CD8-positive, alpha-beta memory T cell (primary cell): ENCODE measurements at regions not wholly inside any gene's neighbourhood (a gene's known extent, or its start where the extent isn't known, plus 50 kb on each side); places are given as distances from the start of the nearest gene placed in this dataset.
"Not testable (repeated sequence)": the region's sequence is repeated elsewhere in the genome, so short reads cannot be mapped to it uniquely, and the experiment has no call there.

Experiments used
- CTCF ChIA-PET: fragments of 350-600 bp; sonication (Branson Sonifier 250); formaldehyde crosslinking; loops from one replicate; lab custom pipeline; 2021; ENCODE audit warnings: antibody characterized with exemption; lab: Charles Lee
- POLR2A ChIA-PET: fragments of 350-600 bp; sonication (Branson Sonifier 250); formaldehyde crosslinking; loops from one replicate; lab custom pipeline; 2021; ENCODE audit warnings: antibody characterized with exemption; lab: Charles Lee
- DNase-seq, 5 donors: peaks; one replicate each; pipeline versions ENCODE4 v3.0.0 to v3.0.0-alpha.2; 2020 to 2022; ENCODE audit warnings: mixed read lengths in 1 of 5
- H3K27ac ChIP-seq: one replicate; pipeline ENCODE4 v1.7.0; 2013; ENCODE audit warnings: low read depth, mild to moderate bottlenecking, low read length, moderate library complexity
- H3K27me3 ChIP-seq: 2 replicates; pipeline ENCODE4 v1.7.0; 2013; ENCODE audit warnings: low read length, mild to moderate bottlenecking; ENCODE audit not compliant: insufficient read depth, poor library complexity, severe bottlenecking
- H3K36me3 ChIP-seq: 2 replicates; pipeline ENCODE4 v1.7.0; 2013; ENCODE audit warnings: mild to moderate bottlenecking, low read length, moderate library complexity; ENCODE audit not compliant: insufficient read depth
- H3K4me1 ChIP-seq: 2 replicates; pipeline ENCODE4 v1.7.0; 2013; ENCODE audit warnings: mild to moderate bottlenecking, low read length, moderate library complexity; ENCODE audit not compliant: insufficient read depth
- H3K4me3 ChIP-seq: 2 replicates; pipeline ENCODE4 v1.7.0; 2013; ENCODE audit warnings: mild to moderate bottlenecking, low read length
- H3K9me3 ChIP-seq: 2 replicates; pipeline ENCODE4 v1.7.0; 2013; ENCODE audit warnings: mild to moderate bottlenecking, low read length
- H3K27ac Mint-ChIP-seq, 8 donors: one replicate each; pipeline ENCODE4 v1.8.0; 2020 to 2021; ENCODE audit warnings: mixed read lengths in 8 of 8, mild to moderate bottlenecking in 6 of 8, inconsistent platforms in 3 of 8, moderate library complexity in 3 of 8
- H3K27me3 Mint-ChIP-seq, 2 donors: one replicate each; pipeline ENCODE4 v1.8.0; 2020 to 2021; ENCODE audit warnings: mixed read lengths in 2 of 2, mild to moderate bottlenecking in 1 of 2, moderate library complexity in 1 of 2
- H3K36me3 Mint-ChIP-seq, 3 donors: one replicate each; pipeline ENCODE4 v1.8.0; 2020 to 2021; ENCODE audit warnings: mixed read lengths in 3 of 3, inconsistent platforms in 1 of 3, mild to moderate bottlenecking in 1 of 3
- H3K4me1 Mint-ChIP-seq, 3 donors: one replicate each; pipeline ENCODE4 v1.8.0; 2020 to 2021; ENCODE audit warnings: mixed read lengths in 3 of 3, inconsistent platforms in 1 of 3, mild to moderate bottlenecking in 1 of 3
- H3K4me3 Mint-ChIP-seq, 7 donors: one replicate each; pipeline ENCODE4 v1.8.0; 2020 to 2021; ENCODE audit warnings: mixed read lengths in 7 of 7, mild to moderate bottlenecking in 6 of 7, moderate library complexity in 4 of 7, inconsistent platforms in 2 of 7
- H3K9me3 Mint-ChIP-seq, 5 donors: one replicate each; pipeline ENCODE4 v1.8.0; 2020 to 2022; ENCODE audit warnings: mixed read lengths in 5 of 5, mild to moderate bottlenecking in 3 of 5, moderate library complexity in 2 of 5, inconsistent platforms in 1 of 5

- no peak overlapping the region for H3K4me3 ChIP-seq
- no peaks in the 10 kb centered on the region for H3K27me3 Mint-ChIP-seq
- H3K9me3 Mint-ChIP-seq, result peaks cover 8 to 27% (median 13%) of the 10 kb centered on the region in 5 donors
- DNase-seq, result no peak
- H3K27ac ChIP-seq, result no peak overlapping the region
- H3K4me1 Mint-ChIP-seq, result no peaks in the 10 kb centered on the region
- ChIA-PET POLR2A (no interaction called here), CTCF (no interaction called here)
- H3K4me1 ChIP-seq, result no peaks in the 10 kb centered on the region
- H3K27me3 ChIP-seq, result no peaks in the 10 kb centered on the region
- H3K9me3 ChIP-seq, result no peaks in the 10 kb centered on the region
- no peaks in the 10 kb centered on the region for H3K36me3 ChIP-seq
- no peak overlapping the region for H3K4me3 Mint-ChIP-seq
- H3K36me3 Mint-ChIP-seq, result no peaks in the 10 kb centered on the region
- no peak overlapping the region for H3K27ac Mint-ChIP-seq
Observed at GRCh38 chr1:106366627-106367319, 689.7 kb upstream of the PRMT6 start.

- ChIA-PET CTCF (no interaction called here), POLR2A (no interaction called here)
- no peak overlapping the region for H3K4me3 Mint-ChIP-seq
- H3K27ac Mint-ChIP-seq, result no peak overlapping the region
- H3K9me3 Mint-ChIP-seq, result peaks cover 6 to 39% (median 10%) of the 10 kb centered on the region in 5 donors
- H3K4me1 ChIP-seq, result no peaks in the 10 kb centered on the region
- H3K4me1 Mint-ChIP-seq, result no peaks in the 10 kb centered on the region
- H3K4me3 ChIP-seq, result no peak overlapping the region
- H3K36me3 Mint-ChIP-seq, result no peaks in the 10 kb centered on the region
- no peaks in the 10 kb centered on the region for H3K36me3 ChIP-seq
- no peaks in the 10 kb centered on the region for H3K27me3 ChIP-seq
- H3K27me3 Mint-ChIP-seq, result no peaks in the 10 kb centered on the region
- H3K27ac ChIP-seq, result no peak overlapping the region
- no peaks in the 10 kb centered on the region for H3K9me3 ChIP-seq
- no peak for DNase-seq
Observed at GRCh38 chr1:106378261-106378660, 678.2 kb upstream of the PRMT6 start.

- CTCF ChIA-PET, result no interaction called here
- Histone ChIP-seq H3K27me3 (no peaks in the 10 kb centered on the region), H3K4me1 (no peaks in the 10 kb centered on the region), H3K36me3 (no peaks in the 10 kb centered on the region), H3K4me3 (no peak overlapping the region), H3K27ac (no peak overlapping the region), H3K9me3 (no peaks in the 10 kb centered on the region)
- Mint-ChIP-seq H3K9me3 (peaks cover 3 to 33% (median 5%) of the 10 kb centered on the region in 5 donors), H3K4me1 (no peaks in the 10 kb centered on the region), H3K4me3 (no peak overlapping the region), H3K27ac (no peak overlapping the region), H3K27me3 (no peaks in the 10 kb centered on the region), H3K36me3 (no peaks in the 10 kb centered on the region)
- no peak for DNase-seq
- POLR2A ChIA-PET, result no interaction called here
Observed at GRCh38 chr1:106380772-106381171, 675.7 kb upstream of the PRMT6 start.

GRCh38 chr1:106389160-106389559 is 667.3 kb upstream of the PRMT6 start:
- H3K9me3 ChIP-seq, H3K4me3 ChIP-seq, H3K27me3 Mint-ChIP-seq, H3K27ac ChIP-seq, CTCF ChIA-PET, H3K36me3 ChIP-seq, H3K27ac Mint-ChIP-seq, DNase-seq, H3K36me3 Mint-ChIP-seq, H3K4me1 ChIP-seq, H3K27me3 ChIP-seq, POLR2A ChIA-PET, H3K4me3 Mint-ChIP-seq, H3K4me1 Mint-ChIP-seq: not testable (repeated sequence)
- peaks cover 7 to 18% (median 14%) of the 10 kb centered on the region in 5 donors for H3K9me3 Mint-ChIP-seq

GRCh38 chr1:106393046-106393445 is 663.4 kb upstream of the PRMT6 start:
- no peaks in the 10 kb centered on the region for H3K36me3 Mint-ChIP-seq
- H3K9me3 Mint-ChIP-seq, result peaks cover 6 to 23% (median 11%) of the 10 kb centered on the region in 5 donors
- no peak for DNase-seq
- H3K27ac ChIP-seq, result no peak overlapping the region
- H3K27me3 ChIP-seq, result no peaks in the 10 kb centered on the region
- POLR2A ChIA-PET, result no interaction called here
- no peaks in the 10 kb centered on the region for H3K4me1 ChIP-seq
- H3K27ac Mint-ChIP-seq, result no peak overlapping the region
- no peaks in the 10 kb centered on the region for H3K9me3 ChIP-seq
- no peaks in the 10 kb centered on the region for H3K27me3 Mint-ChIP-seq
- CTCF ChIA-PET, result no interaction called here
- H3K36me3 ChIP-seq, result no peaks in the 10 kb centered on the region
- no peak overlapping the region for H3K4me3 ChIP-seq
- no peak overlapping the region for H3K4me3 Mint-ChIP-seq
- H3K4me1 Mint-ChIP-seq, result no peaks in the 10 kb centered on the region

GRCh38 chr1:106396020-106396419 is 660.5 kb upstream of the PRMT6 start:
- CTCF ChIA-PET, result no interaction called here
- Histone ChIP-seq H3K27me3 (no peaks in the 10 kb centered on the region), H3K27ac (no peak overlapping the region), H3K9me3 (no peaks in the 10 kb centered on the region), H3K36me3 (no peaks in the 10 kb centered on the region), H3K4me3 (no peak overlapping the region), H3K4me1 (no peaks in the 10 kb centered on the region)
- H3K9me3 Mint-ChIP-seq, result peaks cover 0 to 20% (median 5%) of the 10 kb centered on the region in 5 donors
- H3K27ac Mint-ChIP-seq, result no peak overlapping the region
- H3K36me3 Mint-ChIP-seq, result no peaks in the 10 kb centered on the region
- DNase-seq, result no peak
- H3K4me3 Mint-ChIP-seq, result no peak overlapping the region
- H3K27me3 Mint-ChIP-seq, result no peaks in the 10 kb centered on the region
- POLR2A ChIA-PET, result no interaction called here
- no peaks in the 10 kb centered on the region for H3K4me1 Mint-ChIP-seq

GRCh38 chr1:106398391-106398790 is 658.1 kb upstream of the PRMT6 start:
- Histone ChIP-seq H3K4me1 (no peaks in the 10 kb centered on the region), H3K36me3 (no peaks in the 10 kb centered on the region), H3K4me3 (no peak overlapping the region), H3K9me3 (no peaks in the 10 kb centered on the region), H3K27ac (no peak overlapping the region), H3K27me3 (no peaks in the 10 kb centered on the region)
- CTCF ChIA-PET, result no interaction called here
- Mint-ChIP-seq H3K36me3 (no peaks in the 10 kb centered on the region), H3K4me1 (no peaks in the 10 kb centered on the region), H3K27me3 (no peaks in the 10 kb centered on the region), H3K4me3 (no peak overlapping the region), H3K27ac (no peak overlapping the region), H3K9me3 (peaks cover 0 to 19% (median 5%) of the 10 kb centered on the region in 5 donors)
- POLR2A ChIA-PET, result no interaction called here
- no peak for DNase-seq

GRCh38 chr1:106406114-106406513 is 650.4 kb upstream of the PRMT6 start:
- Histone ChIP-seq H3K9me3 (no peaks in the 10 kb centered on the region), H3K36me3 (no peaks in the 10 kb centered on the region), H3K27ac (no peak overlapping the region), H3K27me3 (no peaks in the 10 kb centered on the region), H3K4me1 (no peaks in the 10 kb centered on the region), H3K4me3 (no peak overlapping the region)
- H3K27ac Mint-ChIP-seq, result no peak overlapping the region
- H3K9me3 Mint-ChIP-seq, result peaks cover 0 to 38% (median 4%) of the 10 kb centered on the region in 5 donors
- H3K4me3 Mint-ChIP-seq, result no peak overlapping the region
- no peak for DNase-seq
- H3K27me3 Mint-ChIP-seq, result no peaks in the 10 kb centered on the region
- ChIA-PET POLR2A (no interaction called here), CTCF (no interaction called here)
- H3K4me1 Mint-ChIP-seq, result no peaks in the 10 kb centered on the region
- no peaks in the 10 kb centered on the region for H3K36me3 Mint-ChIP-seq
